ENCODE measurements at regions not wholly inside any gene's neighbourhood (a gene's known extent, or its start where the extent isn't known, plus 50 kb on each side); places are given as distances from the start of the nearest gene placed in this dataset.

- TF ChIP-seq POLR2A (IDR thresholded peaks at IDR 0.05) (no peak), CTCF (IDR thresholded peaks at IDR 0.05) (no peak)
- Histone ChIP-seq H3K4me1 (no peaks in the 10 kb centered on the region), H3K9me3 (peaks cover 0 to 6% (median 0%) of the 10 kb centered on the region in 12 donors), H3K36me3 (no peaks in the 10 kb centered on the region), H3K27me3 (no peaks in the 10 kb centered on the region), H3K27ac (no peak overlapping the region), H3K4me3 (no peak overlapping the region)
- ATAC-seq, result no peak
- DNase-seq, result no peak
- 80 to 90% (median 82%) methylated on average over 2 of the region's 2 CpGs for WGBS, 4 donors
- intact Hi-C loops (cut with DNase I), result no loop called here
Measured at GRCh38 chr5:24376210-24376609, 268.6 kb downstream of the CDH10 start.

GRCh38 chr5:24376616-24377015, 268.2 kb downstream of the CDH10 start:
- TF ChIP-seq CTCF (IDR thresholded peaks at IDR 0.05) (no peak), POLR2A (IDR thresholded peaks at IDR 0.05) (no peak)
- Histone ChIP-seq H3K4me1 (no peaks in the 10 kb centered on the region), H3K36me3 (no peaks in the 10 kb centered on the region), H3K27ac (no peak overlapping the region), H3K27me3 (no peaks in the 10 kb centered on the region), H3K4me3 (no peak overlapping the region), H3K9me3 (peaks cover 0 to 6% (median 0%) of the 10 kb centered on the region in 12 donors)
- ATAC-seq (no peak), DNase-seq (no peak)
- intact Hi-C loops (cut with DNase I), result no loop called here
- 77 to 84% (median 83%) methylated on average over 6 of the region's 6 CpGs for WGBS, 4 donors

GRCh38 chr5:24381861-24382489, 262.8 kb downstream of the CDH10 start:
- ATAC-seq (no peak), DNase-seq (no peak)
- no peak for TF ChIP-seq CTCF (IDR thresholded peaks at IDR 0.05)
- TF ChIP-seq POLR2A (IDR thresholded peaks at IDR 0.05), result no peak
- peaks cover 0 to 10% (median under 1%) of the 10 kb centered on the region in 12 donors for H3K9me3 ChIP-seq
- intact Hi-C loops (cut with DNase I), result no loop called here
- WGBS, 4 donors, result 13 to 23% (median 18%) methylated on average over 5 of the region's 5 CpGs
- H3K27ac ChIP-seq, result no peak overlapping the region
- no peaks in the 10 kb centered on the region for H3K36me3 ChIP-seq
- no peaks in the 10 kb centered on the region for H3K27me3 ChIP-seq
- H3K4me3 ChIP-seq, result no peak overlapping the region
- H3K4me1 ChIP-seq, result no peaks in the 10 kb centered on the region

- Histone ChIP-seq H3K4me3 (no peak overlapping the region), H3K9me3 (peaks cover 0 to 20% (median 10%) of the 10 kb centered on the region in 12 donors), H3K27me3 (no peaks in the 10 kb centered on the region), H3K27ac (no peak overlapping the region), H3K36me3 (no peaks in the 10 kb centered on the region), H3K4me1 (no peaks in the 10 kb centered on the region)
- TF ChIP-seq POLR2A (IDR thresholded peaks at IDR 0.05), result no peak
- no peak for TF ChIP-seq CTCF (IDR thresholded peaks at IDR 0.05)
- DNase-seq, result no peak
- WGBS, 4 donors, result 43 to 48% (median 46%) methylated on average over 3 of the region's 3 CpGs
- no peak for ATAC-seq
- intact Hi-C loops (cut with DNase I), result no loop called here
Measured at GRCh38 chr5:24385070-24385469, 259.7 kb downstream of the CDH10 start.

Data from heart left ventricle (tissue), 16 donors.